A673 (cell line): ENCODE measurements at regions not wholly inside any gene's neighbourhood (a gene's known extent, or its start where the extent isn't known, plus 50 kb on each side); places are given as distances from the start of the nearest gene placed in this dataset.

Experiments
- CTCF ChIP-seq: fragments of 300-800, 200-600 bp; sonication (generic); conservative IDR thresholded peaks from 2 replicates; pipeline ENCODE4 v1.5.1; 2017; ENCODE audit warnings: low read depth, mild to moderate bottlenecking, antibody characterized with exemption, low read length, moderate library complexity, mixed read lengths
- EZH2 ChIP-seq: fragments of 200-600 bp; sonication (generic); IDR thresholded peaks from 2 replicates; pipeline ENCODE4 v1.6.1; 2017; ENCODE audit warnings: borderline replicate concordance, low read depth, mild to moderate bottlenecking, mixed read lengths, antibody characterized with exemption, low read length; ENCODE audit not compliant: poor library complexity, severe bottlenecking

- TF ChIP-seq CTCF (no peak), EZH2 (no peak)
These were observed 215.2 kb upstream of the ZNF184 start for GRCh38 chr6:27688014-27688586.
